ENCODE measurements at regions not wholly inside any gene's neighbourhood (a gene's known extent, or its start where the extent isn't known, plus 50 kb on each side); places are given as distances from the start of the nearest gene placed in this dataset.
A peak's percentile ranks its signal among the peaks of the same experiment; 100 is the strongest.
"Not testable (repeated sequence)": the region's sequence is repeated elsewhere in the genome, so short reads cannot be mapped to it uniquely, and the experiment has no call there.

DNA sequence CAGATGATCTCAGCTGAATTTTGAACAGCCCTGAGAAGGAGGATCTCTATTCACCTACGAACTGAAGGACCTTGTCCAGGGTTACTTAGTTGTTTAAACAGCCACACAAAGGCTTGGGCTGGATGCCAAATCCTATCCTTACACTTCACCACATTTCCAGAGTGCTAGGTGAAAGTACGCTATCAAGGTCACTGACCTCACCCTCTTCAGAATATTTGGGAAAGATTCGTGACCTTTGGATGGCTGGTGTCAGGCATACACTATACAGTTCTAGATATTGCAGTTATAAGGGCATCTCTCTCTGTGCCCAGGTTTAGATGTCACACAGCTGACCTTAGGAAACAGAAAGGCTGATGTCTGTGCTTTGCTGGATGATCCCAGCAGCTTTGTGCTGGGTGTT, 61.2 kb upstream of the ABLIM1 start:
- peak overlapping the region; percentile 14 for H3K27ac Mint-ChIP-seq
- H3K4me3 Mint-ChIP-seq, result no peak overlapping the region
- no peak for DNase-seq
- H3K9me3 Mint-ChIP-seq, result no peaks in the 10 kb centered on the region
- H3K27me3 Mint-ChIP-seq (ENCODE audit: low read depth, poor library complexity), result peaks cover 6% of the 10 kb centered on the region
- H3K4me1 Mint-ChIP-seq, result peaks cover 57% of the 10 kb centered on the region
- H3K36me3 Mint-ChIP-seq (ENCODE audit: low read depth), result no peaks in the 10 kb centered on the region
- TF ChIP-seq, protein P1, sequence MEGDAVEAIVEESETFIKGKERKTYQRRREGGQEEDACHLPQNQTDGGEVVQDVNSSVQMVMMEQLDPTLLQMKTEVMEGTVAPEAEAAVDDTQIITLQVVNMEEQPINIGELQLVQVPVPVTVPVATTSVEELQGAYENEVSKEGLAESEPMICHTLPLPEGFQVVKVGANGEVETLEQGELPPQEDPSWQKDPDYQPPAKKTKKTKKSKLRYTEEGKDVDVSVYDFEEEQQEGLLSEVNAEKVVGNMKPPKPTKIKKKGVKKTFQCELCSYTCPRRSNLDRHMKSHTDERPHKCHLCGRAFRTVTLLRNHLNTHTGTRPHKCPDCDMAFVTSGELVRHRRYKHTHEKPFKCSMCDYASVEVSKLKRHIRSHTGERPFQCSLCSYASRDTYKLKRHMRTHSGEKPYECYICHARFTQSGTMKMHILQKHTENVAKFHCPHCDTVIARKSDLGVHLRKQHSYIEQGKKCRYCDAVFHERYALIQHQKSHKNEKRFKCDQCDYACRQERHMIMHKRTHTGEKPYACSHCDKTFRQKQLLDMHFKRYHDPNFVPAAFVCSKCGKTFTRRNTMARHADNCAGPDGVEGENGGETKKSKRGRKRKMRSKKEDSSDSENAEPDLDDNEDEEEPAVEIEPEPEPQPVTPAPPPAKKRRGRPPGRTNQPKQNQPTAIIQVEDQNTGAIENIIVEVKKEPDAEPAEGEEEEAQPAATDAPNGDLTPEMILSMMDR (IDR thresholded peaks at IDR 0.05), result no peak

DNA sequence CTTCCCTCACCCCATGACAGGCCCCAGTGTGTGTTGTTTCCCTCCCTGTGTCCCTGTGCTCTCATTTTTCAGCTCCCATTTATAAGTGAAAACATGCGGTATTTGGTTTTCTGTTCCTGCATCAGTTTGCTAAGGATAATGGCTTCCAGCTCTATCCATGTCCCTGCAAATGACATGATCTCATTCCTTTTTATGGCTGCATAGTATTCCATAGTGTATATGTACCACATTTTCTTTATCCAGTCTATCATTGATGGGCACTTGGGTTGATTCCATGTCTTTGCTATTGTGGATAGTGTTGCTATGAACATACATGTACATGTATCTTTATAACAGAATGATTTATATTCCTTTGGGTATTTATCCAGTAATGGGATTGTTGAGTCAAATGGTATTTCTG, 61.9 kb upstream of the ABLIM1 start:
- not testable (repeated sequence) for H3K36me3 Mint-ChIP-seq (ENCODE audit: low read depth); DNase-seq; H3K27me3 Mint-ChIP-seq (ENCODE audit: low read depth, poor library complexity); H3K27ac Mint-ChIP-seq; H3K9me3 Mint-ChIP-seq; H3K4me3 Mint-ChIP-seq
- peaks cover 50% of the 10 kb centered on the region for H3K4me1 Mint-ChIP-seq

DNA sequence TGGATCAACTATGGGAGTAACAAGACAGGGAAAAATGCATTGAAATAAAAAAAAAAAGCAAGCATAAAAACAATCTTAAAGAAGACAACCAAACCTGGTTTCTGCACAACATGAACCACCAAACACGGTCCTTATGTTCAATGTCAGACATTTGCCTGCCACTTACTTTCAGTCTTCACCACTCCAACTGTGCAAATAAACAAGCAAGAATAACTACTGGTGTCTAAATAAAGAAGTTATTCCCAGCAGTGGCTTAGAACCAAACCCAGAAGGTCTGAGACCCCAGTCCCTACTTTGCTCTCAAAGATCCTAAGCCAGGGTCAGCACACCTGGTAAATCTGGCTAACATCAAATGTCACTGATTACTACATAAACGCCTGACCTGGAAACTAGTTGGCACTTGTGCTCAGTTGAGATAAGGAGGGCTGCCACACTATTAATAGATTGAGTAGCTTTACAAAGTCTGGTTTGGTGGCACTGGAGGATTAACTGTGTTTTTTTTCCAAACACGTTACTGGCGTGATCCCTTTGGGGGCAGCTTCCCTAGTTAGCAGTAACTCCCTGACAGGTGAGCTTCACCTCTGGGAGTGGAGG, 62.7 kb upstream of the ABLIM1 start:
- Mint-ChIP-seq H3K27me3 (ENCODE audit: low read depth, poor library complexity) (peaks cover 6% of the 10 kb centered on the region), H3K4me1 (peaks cover 42% of the 10 kb centered on the region), H3K4me3 (no peak overlapping the region), H3K27ac (no peak overlapping the region), H3K36me3 (ENCODE audit: low read depth) (no peaks in the 10 kb centered on the region), H3K9me3 (no peaks in the 10 kb centered on the region)
- no peak for DNase-seq
- TF ChIP-seq, protein P1 (IDR thresholded peaks at IDR 0.05), result no peak

DNA sequence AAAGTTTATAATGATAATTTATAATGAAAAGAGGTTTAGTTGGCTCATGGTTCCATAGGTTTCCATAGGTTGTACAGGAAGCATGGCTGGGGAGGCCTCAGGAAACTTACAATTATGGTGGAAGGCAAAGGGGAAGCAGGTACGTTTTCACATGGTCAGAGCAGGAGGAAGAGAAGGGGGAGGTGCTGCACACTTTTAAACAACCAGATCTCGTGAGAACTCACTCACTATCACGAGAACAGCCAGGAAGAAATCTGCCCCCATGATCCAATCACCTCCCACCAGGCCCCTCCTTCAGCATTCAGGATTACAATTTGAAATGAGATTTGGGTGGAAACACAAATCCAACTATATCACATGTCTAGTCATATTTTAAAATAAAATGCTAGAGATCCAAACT, 64.1 kb upstream of the ABLIM1 start:
- H3K4me3 Mint-ChIP-seq; H3K9me3 Mint-ChIP-seq; H3K36me3 Mint-ChIP-seq (ENCODE audit: low read depth); DNase-seq; H3K27ac Mint-ChIP-seq: not testable (repeated sequence)
- Mint-ChIP-seq H3K27me3 (ENCODE audit: low read depth, poor library complexity) (peaks cover 12% of the 10 kb centered on the region), H3K4me1 (peaks cover 40% of the 10 kb centered on the region)

DNA sequence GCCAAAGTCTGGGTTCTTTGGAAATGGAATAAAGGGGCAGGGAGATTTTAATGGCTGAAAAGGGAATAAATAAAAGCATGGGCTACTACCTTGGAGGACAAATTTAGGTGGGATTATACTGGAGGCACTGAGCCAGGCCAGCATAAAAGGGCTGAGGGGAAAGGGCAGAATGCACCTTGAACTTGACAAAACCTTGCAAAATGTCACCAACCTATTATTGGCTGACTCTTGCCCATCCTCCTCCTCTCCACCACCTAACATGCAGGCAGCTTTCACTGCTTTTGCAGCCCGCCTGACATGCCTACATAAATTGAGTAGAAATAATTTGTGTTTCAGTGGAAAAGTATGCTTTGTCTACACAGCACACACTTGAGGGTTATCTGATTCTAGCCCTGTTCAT, 65.3 kb upstream of the ABLIM1 start:
- peaks cover 30% of the 10 kb centered on the region for H3K4me1 Mint-ChIP-seq
- H3K27me3 Mint-ChIP-seq (ENCODE audit: low read depth, poor library complexity), result peaks cover 18% of the 10 kb centered on the region
- H3K4me3 Mint-ChIP-seq, result no peak overlapping the region
- H3K9me3 Mint-ChIP-seq, result peaks cover 7% of the 10 kb centered on the region
- TF ChIP-seq, protein P1 (IDR thresholded peaks at IDR 0.05), result no peak
- H3K36me3 Mint-ChIP-seq (ENCODE audit: low read depth), result no peaks in the 10 kb centered on the region
- H3K27ac Mint-ChIP-seq, result no peak overlapping the region
- DNase-seq, result no peak

DNA sequence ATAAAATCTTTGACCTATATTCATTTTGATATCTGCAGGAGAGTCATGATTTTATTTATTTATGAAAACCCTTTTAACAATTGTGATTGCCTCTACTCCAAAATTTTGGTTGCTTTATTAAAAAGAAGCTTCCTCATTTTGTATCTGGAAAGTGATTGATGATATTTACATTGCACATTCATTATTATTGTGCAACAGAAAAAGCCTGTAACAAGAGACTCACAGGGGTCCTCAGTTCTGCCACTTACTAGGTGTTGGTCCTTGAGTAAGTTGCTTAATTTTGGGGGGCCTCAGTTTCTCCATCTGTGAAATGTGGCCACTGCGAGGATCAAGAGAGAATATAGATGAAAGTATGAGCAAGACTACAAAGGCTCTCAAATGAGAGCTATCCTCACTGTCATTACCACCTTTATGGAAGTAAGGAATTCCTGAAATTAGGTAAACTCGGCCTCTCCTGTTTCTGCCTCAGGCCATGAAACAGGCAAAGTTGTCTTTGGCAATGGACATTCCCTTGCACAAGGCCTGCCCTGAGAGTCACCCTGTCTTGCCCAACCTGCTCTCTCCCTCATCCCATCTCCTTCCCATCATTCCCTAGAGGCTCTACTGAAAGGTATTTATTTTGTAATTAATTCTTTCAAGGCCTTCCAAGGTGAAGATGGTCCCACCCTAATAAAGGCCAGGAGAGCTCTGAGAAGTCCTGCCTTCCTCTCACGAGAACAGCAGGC, 66.1 kb upstream of the ABLIM1 start:
- Mint-ChIP-seq H3K27ac (no peak overlapping the region), H3K27me3 (ENCODE audit: low read depth, poor library complexity) (peaks cover 18% of the 10 kb centered on the region), H3K36me3 (ENCODE audit: low read depth) (no peaks in the 10 kb centered on the region), H3K9me3 (peaks cover 7% of the 10 kb centered on the region), H3K4me3 (no peak overlapping the region), H3K4me1 (peaks cover 22% of the 10 kb centered on the region)
- TF ChIP-seq, protein P1 (IDR thresholded peaks at IDR 0.05), result no peak
- DNase-seq, result no peak

DNA sequence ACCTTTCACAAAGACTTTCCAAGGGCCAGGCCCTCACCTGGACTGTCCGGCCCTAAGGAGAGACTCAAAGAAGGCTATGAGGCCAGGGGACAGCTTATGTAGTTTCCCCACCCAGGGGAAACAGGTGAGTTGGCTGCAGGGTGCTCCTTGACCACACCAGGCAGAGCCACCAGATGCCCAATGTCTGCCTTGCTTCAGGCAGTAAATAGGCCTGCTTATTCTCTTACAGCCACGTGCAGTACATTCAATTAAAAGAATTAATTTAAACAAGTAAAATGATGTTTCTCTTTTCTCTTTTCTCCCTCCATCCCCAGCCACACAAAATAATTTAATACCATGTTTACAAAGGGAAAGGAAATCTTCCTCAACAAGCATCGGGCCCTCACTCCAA, 66.6 kb upstream of the ABLIM1 start:
- Mint-ChIP-seq H3K4me1 (peaks cover 21% of the 10 kb centered on the region), H3K27ac (no peak overlapping the region), H3K36me3 (ENCODE audit: low read depth) (no peaks in the 10 kb centered on the region), H3K9me3 (peaks cover 7% of the 10 kb centered on the region), H3K27me3 (ENCODE audit: low read depth, poor library complexity) (peaks cover 18% of the 10 kb centered on the region), H3K4me3 (no peak overlapping the region)
- no peak for DNase-seq
- TF ChIP-seq, protein P1 (IDR thresholded peaks at IDR 0.05), result no peak

Measured in nephron progenitor cell (in vitro differentiated cells).